HEK293 (cell line): ENCODE measurements at regions not wholly inside any gene's neighbourhood (a gene's known extent, or its start where the extent isn't known, plus 50 kb on each side); places are given as distances from the start of the nearest gene placed in this dataset.

ENCODE experiments used
- CTCF ChIA-PET: fragments of 350-600 bp; formaldehyde crosslinking; extraction: SDS; loops from one replicate; lab custom pipeline; 2021; ENCODE audit warnings: antibody characterized with exemption; lab: Yijun Ruan, JAX
- POLR2A ChIA-PET: fragments of 300-600 bp; formaldehyde crosslinking; extraction: SDS; loops from one replicate; lab custom pipeline; 2020; ENCODE audit warnings: antibody characterized with exemption, inconsistent platforms; lab: Yijun Ruan, JAX
- H3K27ac ChIP-seq: fragments of 200-500 bp; sonication (Bioruptor generic); 2 replicates; pipeline ENCODE4 v1.5.1; 2014; ENCODE audit warnings: low read depth, low read length, control low read depth, inconsistent platforms; ENCODE audit errors: extremely low read depth
- H3K36me3 ChIP-seq, 2 experiments: fragments of 200-500 bp in 1 of 2; sonication (Bioruptor generic) in 1 of 2; 1 replicate in 1 of 2; 2 replicates in 1 of 2; pipeline ENCODE4 v1.5.1; 2014 to 2017; ENCODE audit warnings: inconsistent platforms in 2 of 2, low read length in 2 of 2; ENCODE audit not compliant: control insufficient read depth in 2 of 2, insufficient read depth in 1 of 2
- H3K4me1 ChIP-seq: fragments of 200-500 bp; sonication (Bioruptor generic); 2 replicates; pipeline ENCODE4 v1.5.1; 2014; ENCODE audit warnings: mild to moderate bottlenecking, low read length, inconsistent platforms; ENCODE audit not compliant: control insufficient read depth, insufficient read depth
- H3K4me3 ChIP-seq: 2 replicates; pipeline ENCODE4 v1.5.1; 2011; ENCODE audit warnings: low read depth, mild to moderate bottlenecking, control low read depth, low read length, moderate library complexity
- H3K9me3 ChIP-seq: fragments of 200-500 bp; sonication (Bioruptor generic); 2 replicates; pipeline ENCODE4 v1.5.1; 2014; ENCODE audit warnings: low read depth, low read length, inconsistent platforms; ENCODE audit not compliant: control insufficient read depth, insufficient read depth
- AEBP2 ChIP-seq: fragments of 450-650 bp; formaldehyde crosslinking; IDR thresholded peaks from 2 replicates; pipeline ENCODE4 v1.5.1; 2016; ENCODE audit warnings: missing biosample characterization, missing genetic modification characterization, borderline replicate concordance
- HIC1 ChIP-seq: fragments of 450-650 bp; formaldehyde crosslinking; IDR thresholded peaks from 2 replicates; pipeline ENCODE4 v1.5.1; 2016; ENCODE audit warnings: missing biosample characterization, missing genetic modification characterization
- HOXD13 ChIP-seq: sonication (generic); formaldehyde crosslinking; IDR thresholded peaks from 2 replicates; pipeline ENCODE4 v1.8.0; 2022; ENCODE audit warnings: missing genetic modification reagents, borderline replicate concordance
- OSR2 ChIP-seq: fragments of 450-650 bp; formaldehyde crosslinking; IDR thresholded peaks from 2 replicates; pipeline ENCODE4 v1.5.1; 2016; ENCODE audit warnings: missing biosample characterization, missing genetic modification characterization
- PATZ1 ChIP-seq: fragments of 450-650 bp; formaldehyde crosslinking; IDR thresholded peaks from 2 replicates; pipeline ENCODE4 v1.5.1; 2016; ENCODE audit warnings: missing biosample characterization, missing genetic modification characterization
- PRDM10 ChIP-seq: fragments of 450-650 bp; formaldehyde crosslinking; IDR thresholded peaks from 2 replicates; pipeline ENCODE4 v1.5.1; 2016; ENCODE audit warnings: missing biosample characterization, missing genetic modification characterization
- ZBTB17 ChIP-seq: fragments of 450-650 bp; formaldehyde crosslinking; IDR thresholded peaks from 2 replicates; pipeline ENCODE4 v1.5.1; 2016; ENCODE audit warnings: missing biosample characterization, missing genetic modification characterization
- ZNF112 ChIP-seq: fragments of 450-650 bp; formaldehyde crosslinking; IDR thresholded peaks from 2 replicates; pipeline ENCODE4 v1.5.0; 2017; ENCODE audit warnings: missing biosample characterization, missing genetic modification characterization
- ZNF138 ChIP-seq: fragments of 450-650 bp; formaldehyde crosslinking; IDR thresholded peaks from 2 replicates; pipeline ENCODE4 v1.5.1; 2016; ENCODE audit warnings: missing biosample characterization, missing genetic modification characterization, borderline replicate concordance
- ZNF174 ChIP-seq: fragments of 450-650 bp; formaldehyde crosslinking; IDR thresholded peaks from 2 replicates; pipeline ENCODE4 v1.5.0; 2017; ENCODE audit warnings: missing biosample characterization, mild to moderate bottlenecking, missing genetic modification characterization
- ZNF175 ChIP-seq: fragments of 450-650 bp; formaldehyde crosslinking; IDR thresholded peaks from 2 replicates; pipeline ENCODE4 v1.5.1; 2016; ENCODE audit warnings: missing biosample characterization, missing genetic modification characterization
- ZNF18 ChIP-seq: fragments of 450-650 bp; formaldehyde crosslinking; IDR thresholded peaks from 2 replicates; pipeline ENCODE4 v1.5.1; 2016; ENCODE audit warnings: missing biosample characterization, missing genetic modification characterization
- ZNF248 ChIP-seq: fragments of 450-650 bp; formaldehyde crosslinking; IDR thresholded peaks from 2 replicates; pipeline ENCODE4 v1.5.1; 2017; ENCODE audit warnings: missing biosample characterization, missing genetic modification characterization
- ZNF366 ChIP-seq: fragments of 450-650 bp; formaldehyde crosslinking; conservative IDR thresholded peaks from 2 replicates; pipeline ENCODE4 v1.5.1; 2016; ENCODE audit warnings: missing biosample characterization, missing genetic modification characterization
- ZNF548 ChIP-seq: fragments of 450-650 bp; formaldehyde crosslinking; IDR thresholded peaks from 2 replicates; pipeline ENCODE4 v1.5.1; 2016; ENCODE audit warnings: missing biosample characterization, missing genetic modification characterization
- ZNF558 ChIP-seq: fragments of 450-650 bp; formaldehyde crosslinking; IDR thresholded peaks from 2 replicates; pipeline ENCODE4 v1.5.1; 2016; ENCODE audit warnings: missing biosample characterization, missing genetic modification characterization
- ZNF600 ChIP-seq: fragments of 450-650 bp; formaldehyde crosslinking; IDR thresholded peaks from 2 replicates; pipeline ENCODE4 v1.5.1; 2016; ENCODE audit warnings: missing biosample characterization, missing genetic modification characterization
- ZNF658 ChIP-seq: fragments of 450-650 bp; formaldehyde crosslinking; IDR thresholded peaks from 2 replicates; pipeline ENCODE4; 2016; ENCODE audit warnings: missing biosample characterization, missing genetic modification characterization
- ZNF792 ChIP-seq: fragments of 450-650 bp; formaldehyde crosslinking; IDR thresholded peaks from 2 replicates; pipeline ENCODE4 v1.5.1; 2016; ENCODE audit warnings: missing biosample characterization, missing genetic modification characterization

GRCh38 chr2:160868891-160869290 lies 291.3 kb upstream of the TANK start:
- CTCF ChIA-PET: no interaction called here
- no peak overlapping the region for H3K27ac ChIP-seq
- no peaks in the 10 kb centered on the region for H3K9me3 ChIP-seq
- H3K36me3 ChIP-seq: no peaks in the 10 kb centered on the region
- no peak overlapping the region for H3K4me3 ChIP-seq
- TF ChIP-seq PATZ1 (tag by site-specific recombination) (no peak), HOXD13 (no peak), ZNF174 (tag by site-specific recombination) (no peak), ZNF658 (tag by site-specific recombination) (no peak), ZNF558 (tag by site-specific recombination) (no peak), ZNF792 (tag by site-specific recombination) (no peak), ZNF175 (tag by site-specific recombination) (no peak), ZNF366 (tag by site-specific recombination) (no peak), ZNF548 (tag by site-specific recombination) (no peak), ZNF248 (tag by site-specific recombination) (no peak), ZNF18 (no peak), PRDM10 (tag by site-specific recombination) (no peak), AEBP2 (no peak), ZNF138 (tag by site-specific recombination) (no peak), HIC1 (tag by site-specific recombination) (no peak), ZNF600 (tag by site-specific recombination) (no peak), ZBTB17 (no peak), ZNF112 (tag by site-specific recombination) (no peak), OSR2 (tag by site-specific recombination) (no peak)
- TF ChIP-seq, all 188 proteins: peak for 0
- POLR2A ChIA-PET: interaction anchor here (0.6 kb wide), 1 partner anchor 205 kb away, joined by 4 read pairs; no protein-coding TSS in a partner anchor
- H3K4me1 ChIP-seq: no peaks in the 10 kb centered on the region
